B cell (primary cell): ENCODE measurements at regions not wholly inside any gene's neighbourhood (a gene's known extent, or its start where the extent isn't known, plus 50 kb on each side); places are given as distances from the start of the nearest gene placed in this dataset.

ENCODE experiments used
- ATAC-seq: fragments of 200-7000 bp; cut with Tn5 transposase; one replicate; pipeline ENCODE4 v1.10.0; 2021; ENCODE audit warnings: low read depth, mild to moderate bottlenecking, moderate number of reproducible peaks, moderate library complexity
- CTCF ChIA-PET: fragments of 350-600 bp; sonication (Branson Sonifier 250); formaldehyde crosslinking; loops from one replicate; lab custom pipeline; 2021; ENCODE audit warnings: antibody characterized with exemption, inconsistent platforms; lab: Charles Lee
- POLR2A ChIA-PET: fragments of 350-600 bp; sonication (Branson Sonifier 250); formaldehyde crosslinking; loops from one replicate; lab custom pipeline; 2021; ENCODE audit warnings: antibody characterized with exemption; lab: Charles Lee
- DNase-seq: peaks from one replicate; pipeline ENCODE4 v3.0.0; 2013
- H2AFZ ChIP-seq: 2 replicates; pipeline ENCODE4 v1.6.1; 2012; ENCODE audit warnings: mild to moderate bottlenecking, low read depth, low read length; ENCODE audit not compliant: insufficient read depth, poor library complexity, severe bottlenecking
- H3K27ac ChIP-seq, 2 donors: 1 replicate in 1 of 2; 2 replicates in 1 of 2; pipeline ENCODE4 v1.5.1; 2012 to 2013; ENCODE audit warnings: low read length in 2 of 2, mild to moderate bottlenecking in 2 of 2, moderate library complexity in 1 of 2
- H3K27me3 ChIP-seq, 4 experiments: fragments of 200-600 bp in 1 of 4; sonication (generic) in 1 of 4; replicated peaks in 1 of 4; 1 replicate in 2 of 4; 2 replicates in 2 of 4; pipeline versions ENCODE4 v1.6.1 to v1.7.0; 2013 to 2016; ENCODE audit warnings: low read length in 3 of 4, mild to moderate bottlenecking in 2 of 4, mixed read lengths in 1 of 4, moderate library complexity in 1 of 4; ENCODE audit not compliant: insufficient read depth in 4 of 4, control insufficient read depth in 3 of 4; ENCODE audit errors: control extremely low read depth in 1 of 4
- H3K36me3 ChIP-seq, 2 experiments: replicated peaks in 1 of 2; 1 replicate in 1 of 2; 2 replicates in 1 of 2; pipeline versions ENCODE4 v1.6.1 to v1.7.1; 2013; ENCODE audit warnings: low read length in 1 of 2; ENCODE audit not compliant: insufficient read depth in 2 of 2, control insufficient read depth in 1 of 2; ENCODE audit errors: control extremely low read depth in 1 of 2, extremely low read depth in 1 of 2
- H3K4me1 ChIP-seq, 2 donors: fragments of 200-600 bp in 1 of 2; sonication (generic) in 1 of 2; 1 replicate in 1 of 2; 2 replicates in 1 of 2; pipeline versions ENCODE4 v1.5.1 to v1.6.1; 2013 to 2017; ENCODE audit warnings: low read length in 2 of 2; ENCODE audit not compliant: control insufficient read depth in 2 of 2, insufficient read depth in 2 of 2
- H3K4me2 ChIP-seq: replicated peaks from 2 replicates; pipeline ENCODE3; 2012; ENCODE audit warnings: mild to moderate bottlenecking, low read depth, low read length; ENCODE audit not compliant: poor library complexity, severe bottlenecking
- H3K4me3 ChIP-seq, 5 experiments: fragments of 200-600 bp in 1 of 5; sonication (generic) in 1 of 5; 1 replicate in 3 of 5; 2 replicates in 2 of 5; pipeline versions ENCODE4 v1.5.1 to v1.7.0; 2011 to 2016; ENCODE audit warnings: low read length in 4 of 5, mild to moderate bottlenecking in 4 of 5, low read depth in 2 of 5, control low read depth in 1 of 5, moderate library complexity in 1 of 5; ENCODE audit not compliant: insufficient read depth in 1 of 5; ENCODE audit errors: control extremely low read depth in 1 of 5, extremely low read depth in 1 of 5
- H3K79me2 ChIP-seq: fragments of 200-600 bp; sonication (generic); one replicate; pipeline ENCODE4 v1.6.0; 2016; ENCODE audit warnings: low read length; ENCODE audit not compliant: control insufficient read depth, insufficient read depth
- H3K9ac ChIP-seq: fragments of 200-600 bp; sonication (generic); 2 replicates; pipeline ENCODE4 v1.6.1; 2017; ENCODE audit warnings: mild to moderate bottlenecking, low read length, moderate library complexity
- H3K9me3 ChIP-seq, 3 donors: one replicate each; pipeline versions ENCODE4 v1.6.1 to v1.7.1; 2013; ENCODE audit warnings: low read length in 2 of 3; ENCODE audit not compliant: control insufficient read depth in 2 of 3, insufficient read depth in 1 of 3; ENCODE audit errors: control extremely low read depth in 1 of 3
- H4K20me1 ChIP-seq: 2 replicates; pipeline ENCODE4 v1.6.0; 2012; ENCODE audit warnings: mild to moderate bottlenecking, low read length; ENCODE audit not compliant: insufficient read depth, control insufficient read depth, poor library complexity, severe bottlenecking
- H3K27ac Mint-ChIP-seq: one replicate; pipeline ENCODE4 v1.8.0; 2021; ENCODE audit warnings: mixed read lengths
- H3K27me3 Mint-ChIP-seq: one replicate; pipeline ENCODE4 v1.8.0; 2021; ENCODE audit warnings: mixed read lengths
- H3K4me1 Mint-ChIP-seq: one replicate; pipeline ENCODE4 v1.8.0; 2021; ENCODE audit warnings: mixed read lengths
- H3K4me3 Mint-ChIP-seq: one replicate; pipeline ENCODE4 v1.8.0; 2021; ENCODE audit warnings: mixed read lengths
- H3K9me3 Mint-ChIP-seq: one replicate; pipeline ENCODE4 v1.8.0; 2022; ENCODE audit warnings: mixed read lengths; ENCODE audit not compliant: insufficient read depth
- CTCF ChIP-seq: fragments of 200-600 bp; IDR thresholded peaks from one replicate; pipeline ENCODE4 v1.8.0; 2022; ENCODE audit warnings: antibody characterized with exemption, mild to moderate bottlenecking
- EZH2 ChIP-seq: IDR thresholded peaks from 2 replicates; pipeline ENCODE4 v1.6.1; 2012; ENCODE audit warnings: borderline replicate concordance, low read depth, mild to moderate bottlenecking, moderate library complexity, low read length; ENCODE audit not compliant: insufficient read depth, poor library complexity, severe bottlenecking
- WGBS: methylation state at CpG from one replicate; pipeline ENCODE4 v1.1.5; 2013; ENCODE audit warnings: missing lambda C conversion rate; ENCODE audit not compliant: insufficient coverage; 5-methylcytosine and 5-hydroxymethylcytosine counted together
- intact Hi-C: fragments of 100-400 bp; cut with micrococcal nuclease; formaldehyde crosslinking; loops from one replicate; pipeline ENCODE4 v1.10.0; 2022

- H3K4me1 ChIP-seq, result no peaks in the 10 kb centered on the region
- H3K4me3 ChIP-seq, result no peak overlapping the region
- ATAC-seq (no peak), DNase-seq (no peak)
- no peaks in the 10 kb centered on the region for H3K9me3 ChIP-seq
- TF ChIP-seq EZH2 (no peak), CTCF (no peak)
- Mint-ChIP-seq H3K27me3 (peaks cover 8% of the 10 kb centered on the region), H3K4me3 (no peak overlapping the region), H3K4me1 (no peaks in the 10 kb centered on the region), H3K27ac (no peak overlapping the region), H3K9me3 (no peaks in the 10 kb centered on the region)
- 99% methylated on average over 8 of the region's 9 CpGs for WGBS
- CTCF ChIA-PET, result no interaction called here
- H3K9ac ChIP-seq, result no peak overlapping the region
- H3K27ac ChIP-seq, result no peak overlapping the region
- POLR2A ChIA-PET, result no interaction called here
- H3K36me3 ChIP-seq, result no peaks in the 10 kb centered on the region
- intact Hi-C loops, result no loop called here
- no peak overlapping the region for H2AFZ ChIP-seq
- no peak overlapping the region for H3K4me2 ChIP-seq
- H3K79me2 ChIP-seq, result no peaks in the 10 kb centered on the region
- no peaks in the 10 kb centered on the region for H3K27me3 ChIP-seq
- no peaks in the 10 kb centered on the region for H4K20me1 ChIP-seq
Measured at GRCh38 chr3:113147681-113148261, 63.6 kb upstream of the BOC start.

- Histone ChIP-seq H3K4me3 (no peak overlapping the region), H4K20me1 (no peaks in the 10 kb centered on the region), H3K79me2 (no peaks in the 10 kb centered on the region), H3K36me3 (no peaks in the 10 kb centered on the region), H2AFZ (no peak overlapping the region), H3K27ac (no peak overlapping the region), H3K9me3 (no peaks in the 10 kb centered on the region), H3K4me1 (no peaks in the 10 kb centered on the region), H3K27me3 (no peaks in the 10 kb centered on the region), H3K4me2 (no peak overlapping the region), H3K9ac (no peak overlapping the region)
- Mint-ChIP-seq H3K4me3 (no peak overlapping the region), H3K9me3 (no peaks in the 10 kb centered on the region), H3K27ac (no peak overlapping the region), H3K27me3 (peaks cover 8% of the 10 kb centered on the region), H3K4me1 (peaks cover 2% of the 10 kb centered on the region)
- ChIA-PET POLR2A (no interaction called here), CTCF (no interaction called here)
- no peak for ATAC-seq
- intact Hi-C loops, result no loop called here
- TF ChIP-seq CTCF (no peak), EZH2 (no peak)
- 94% methylated on average over 4 of the region's 4 CpGs for WGBS
- no peak for DNase-seq
Measured at GRCh38 chr3:113148284-113148683, 63.1 kb upstream of the BOC start.
